Putamen (tissue), 1 donor: ENCODE measurements at regions not wholly inside any gene's neighbourhood (a gene's known extent, or its start where the extent isn't known, plus 50 kb on each side); places are given as distances from the start of the nearest gene placed in this dataset.
A peak's percentile ranks its signal among the peaks of the same experiment; 100 is the strongest.

Experiments
- DNase-seq: peaks from one replicate; pipeline ENCODE4 v3.0.0-alpha.2; 2016; ENCODE audit warnings: low spot score

- no peak for DNase-seq
These were observed 255.5 kb downstream of the MAN2A1 start for GRCh38 chr5:109945097-109945678.

DNA sequence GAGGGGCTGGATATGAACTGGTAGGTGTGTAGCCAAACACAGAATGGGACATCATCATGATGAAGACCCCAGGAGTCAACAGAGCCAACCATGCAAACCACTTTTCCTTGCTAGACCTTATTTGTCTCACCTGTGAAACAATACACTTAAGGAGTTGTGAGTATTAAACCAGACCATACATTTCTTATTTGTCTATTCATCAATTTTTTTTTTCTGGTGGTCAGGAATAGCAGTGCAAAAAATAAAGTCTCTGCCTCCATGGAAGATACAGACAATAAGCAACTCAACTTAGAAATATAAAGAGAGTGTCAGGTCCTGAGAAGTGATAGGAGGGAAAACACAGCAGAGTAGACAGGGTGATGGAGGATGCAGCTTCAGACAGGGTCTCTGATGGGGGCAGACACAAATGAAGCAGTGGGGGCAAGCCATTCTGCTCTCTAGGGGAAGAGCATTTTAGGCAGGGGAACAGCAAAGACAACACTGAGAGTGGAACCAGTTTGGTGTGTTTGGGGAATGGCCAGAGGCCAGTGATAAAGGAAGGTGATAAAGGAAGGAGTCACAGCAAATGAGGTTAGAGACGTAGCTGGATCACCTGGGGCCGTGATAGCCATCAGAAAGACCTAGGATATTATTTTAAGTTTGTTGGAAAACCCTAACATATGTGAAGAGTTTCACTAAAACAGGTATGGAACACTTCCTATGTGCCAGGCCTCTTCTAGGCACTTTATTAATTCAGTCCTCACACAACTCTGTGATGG, 256.2 kb downstream of the MAN2A1 start:
- DNase-seq: no peak

DNA sequence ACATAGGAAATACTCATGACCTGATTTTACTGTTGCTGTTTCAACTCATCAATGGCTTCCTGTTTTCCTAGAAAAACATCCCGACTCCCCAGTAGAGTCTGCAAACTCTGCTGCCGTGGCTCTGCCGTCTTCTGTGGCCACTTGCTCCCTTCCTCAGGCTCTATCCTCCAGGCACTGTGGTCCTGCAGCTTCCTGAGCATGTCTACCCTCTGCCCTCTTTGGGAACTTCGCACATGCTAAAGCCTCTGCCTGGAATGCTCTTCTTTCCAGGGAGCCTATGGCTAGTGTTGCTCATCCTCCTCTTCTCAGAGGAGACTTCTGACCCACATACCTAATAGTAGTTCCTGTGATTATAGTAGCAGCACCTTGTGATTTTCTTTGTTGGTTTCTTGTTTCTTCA, 256.9 kb downstream of the MAN2A1 start:
- no peak for DNase-seq

DNA sequence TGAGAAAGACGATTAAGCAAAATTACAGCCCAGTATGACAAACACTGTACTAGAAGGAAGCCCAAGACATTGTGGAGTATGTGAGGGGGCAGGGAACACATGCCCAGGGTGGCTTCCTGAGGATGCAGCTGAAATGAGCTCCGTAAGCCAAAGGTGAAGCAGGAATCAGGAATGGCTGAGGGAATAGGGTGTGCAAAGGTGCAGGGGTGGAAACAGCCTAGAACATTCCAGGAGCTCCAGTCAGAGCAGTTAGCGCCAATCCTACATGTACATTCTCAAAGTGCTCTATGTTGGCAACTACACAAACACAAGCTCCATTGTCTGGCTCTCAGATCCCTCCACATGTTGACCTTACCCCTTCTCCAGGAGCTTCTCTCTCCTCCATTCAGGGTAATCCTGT, 257.9 kb downstream of the MAN2A1 start:
- no peak for DNase-seq

DNA sequence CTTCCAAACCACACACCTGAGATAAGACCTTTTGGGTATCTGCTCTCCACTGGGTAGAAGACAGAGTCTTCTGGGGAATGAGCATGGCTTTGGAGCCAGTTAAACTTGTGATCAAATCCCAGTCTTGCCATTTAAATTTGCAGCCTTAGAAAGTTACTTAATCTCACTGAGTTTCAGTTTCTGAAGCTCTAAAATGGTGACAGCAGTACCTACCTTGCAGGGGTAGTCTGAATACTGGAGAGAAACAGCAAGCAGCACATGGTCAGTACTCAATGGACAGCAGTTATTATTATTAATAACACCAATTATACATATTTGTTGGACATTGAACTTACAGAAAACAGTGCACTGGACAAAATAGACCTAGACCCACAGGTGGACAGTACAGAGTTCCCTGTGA, 260.9 kb downstream of the MAN2A1 start:
- no peak for DNase-seq

DNA sequence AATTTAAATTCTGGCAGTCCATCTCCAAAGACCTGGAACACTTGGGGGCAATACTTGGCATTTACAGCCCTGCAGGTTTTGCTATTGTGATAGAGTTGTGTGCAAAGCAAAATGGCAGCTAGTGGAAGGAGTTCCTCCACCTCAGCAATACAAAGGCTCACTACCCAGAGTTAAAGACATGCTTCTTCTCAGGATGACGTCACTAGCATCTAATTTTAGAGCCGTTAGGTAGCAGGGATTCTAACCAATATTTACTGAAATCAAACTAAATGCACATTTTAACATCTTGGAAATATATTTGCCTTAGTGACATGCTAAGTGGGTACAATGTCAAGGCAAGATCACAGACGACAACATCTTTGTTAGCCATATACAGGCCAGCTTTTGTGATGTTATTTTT, 261.6 kb downstream of the MAN2A1 start:
- no peak for DNase-seq

- DNase-seq: no peak
These were observed 262.0 kb downstream of the MAN2A1 start for GRCh38 chr5:109951758-109952157.

GRCh38 chr5:109953761-109954160, 264.0 kb downstream of the MAN2A1 start:
- no peak for DNase-seq

DNA sequence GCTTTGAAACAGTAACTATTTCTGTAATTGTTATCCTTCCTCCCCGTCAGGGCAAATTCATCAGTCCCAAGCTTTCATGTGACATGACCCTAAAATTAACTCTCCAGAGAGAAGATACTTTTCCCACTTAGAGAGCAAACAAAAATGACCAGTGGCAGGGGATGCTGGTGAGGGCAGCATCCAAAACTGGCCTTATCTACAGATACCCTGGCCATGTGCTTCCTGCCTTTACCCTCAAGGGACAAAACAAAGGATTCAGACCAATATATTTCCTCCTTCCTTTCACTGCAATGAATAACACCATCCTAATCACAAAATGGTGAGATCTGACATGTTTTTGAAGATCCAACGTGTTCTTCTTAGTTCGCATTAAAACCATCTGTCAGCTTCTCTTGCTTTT, 267.2 kb downstream of the MAN2A1 start:
- no peak for DNase-seq

DNA sequence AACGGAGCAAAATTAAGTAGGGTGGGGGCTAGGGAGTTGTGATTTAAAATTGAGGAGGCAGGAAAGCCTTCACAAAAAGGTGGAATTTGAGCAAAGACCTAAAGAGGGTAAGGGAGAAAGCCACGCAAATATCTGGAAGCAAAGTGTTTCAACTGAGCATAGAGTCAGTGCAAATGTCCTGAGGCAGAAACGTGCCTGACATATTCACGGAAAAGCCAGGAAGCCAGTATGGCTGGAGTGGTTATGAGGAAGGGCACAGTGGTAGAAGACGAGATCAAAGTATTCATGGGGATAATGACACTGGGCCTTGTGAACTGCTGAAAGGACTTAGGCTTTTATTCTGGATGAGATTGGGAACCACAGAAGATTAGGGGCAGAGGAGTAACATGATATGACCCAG, 268.4 kb downstream of the MAN2A1 start:
- no peak for DNase-seq

GRCh38 chr5:109959652-109960051, 269.9 kb downstream of the MAN2A1 start:
- DNase-seq: no peak

- peak; percentile 16 for DNase-seq
These were observed 272.0 kb downstream of the MAN2A1 start for GRCh38 chr5:109961751-109962150.

DNA sequence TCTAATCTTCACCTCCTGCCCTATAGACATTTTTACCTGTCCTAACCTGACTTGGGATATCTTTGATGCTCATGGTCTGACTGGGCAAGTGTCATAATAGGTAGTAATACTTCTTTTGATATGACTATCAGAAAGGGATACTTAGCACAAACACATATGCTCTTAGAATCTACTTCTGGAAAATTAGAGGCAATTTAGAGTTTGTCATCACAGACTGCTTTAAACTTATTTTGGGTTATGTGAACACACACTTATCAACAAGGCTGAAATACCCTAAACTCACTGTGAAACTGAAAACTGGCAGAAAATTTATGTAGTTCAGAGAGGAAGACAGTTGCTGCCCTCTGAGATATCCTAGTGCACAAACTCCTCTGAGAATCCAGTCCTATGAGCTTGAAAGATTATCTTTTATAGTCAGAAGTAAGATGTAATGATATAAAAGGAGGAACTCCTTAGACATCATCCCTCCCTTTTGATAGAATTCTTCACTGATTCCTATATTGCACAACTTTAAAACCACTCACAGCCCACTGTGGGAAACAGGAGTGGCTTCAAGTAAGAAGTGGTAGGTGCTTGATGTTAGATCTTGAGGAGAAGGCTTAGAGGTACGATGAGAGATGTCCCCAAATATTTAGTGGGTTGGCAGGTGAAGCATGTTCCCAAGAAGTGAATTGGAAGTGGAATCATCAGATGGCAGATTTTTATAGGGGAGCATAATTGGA, 273.3 kb downstream of the MAN2A1 start:
- DNase-seq: no peak

- DNase-seq: no peak
These were observed 274.4 kb downstream of the MAN2A1 start for GRCh38 chr5:109964136-109964535.

- no peak for DNase-seq
These were observed 275.9 kb downstream of the MAN2A1 start for GRCh38 chr5:109965634-109966033.

DNA sequence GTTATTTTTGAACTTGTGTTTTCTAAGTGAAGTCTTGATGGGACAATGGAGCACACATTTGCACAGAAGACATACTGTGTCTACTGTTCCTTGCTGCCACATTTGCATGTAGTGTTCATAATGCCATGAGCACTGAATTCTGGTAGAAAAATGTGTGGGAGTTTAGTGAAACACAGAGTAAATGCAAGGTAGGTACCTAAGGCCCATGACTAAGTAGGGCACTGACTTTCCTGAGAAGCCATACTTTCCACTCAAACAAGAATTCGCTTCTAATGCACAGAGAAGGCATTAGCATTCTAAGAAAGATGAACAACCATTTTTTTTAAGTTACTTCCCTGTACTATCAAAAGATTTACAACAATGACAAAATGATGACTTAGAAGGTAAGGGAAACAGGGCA, 282.2 kb downstream of the MAN2A1 start:
- no peak for DNase-seq

DNA sequence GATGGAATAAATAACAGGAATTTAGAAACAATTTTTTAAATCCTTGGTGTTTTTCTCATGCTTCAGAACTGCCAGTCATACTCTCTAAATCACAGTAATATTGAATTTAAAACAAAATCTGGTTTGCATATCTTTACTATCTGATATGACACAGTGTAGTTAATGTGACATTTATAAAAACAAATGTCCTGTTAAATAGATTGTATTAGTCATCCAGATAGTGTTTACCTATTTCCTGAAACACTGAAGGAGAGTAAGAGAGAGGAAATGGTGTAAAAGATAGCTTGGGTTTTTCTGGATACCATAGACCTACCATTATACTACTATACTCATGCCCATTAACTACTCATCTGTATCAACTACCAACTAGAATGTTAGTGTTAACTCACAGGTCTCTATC, 292.3 kb downstream of the MAN2A1 start:
- no peak for DNase-seq

DNA sequence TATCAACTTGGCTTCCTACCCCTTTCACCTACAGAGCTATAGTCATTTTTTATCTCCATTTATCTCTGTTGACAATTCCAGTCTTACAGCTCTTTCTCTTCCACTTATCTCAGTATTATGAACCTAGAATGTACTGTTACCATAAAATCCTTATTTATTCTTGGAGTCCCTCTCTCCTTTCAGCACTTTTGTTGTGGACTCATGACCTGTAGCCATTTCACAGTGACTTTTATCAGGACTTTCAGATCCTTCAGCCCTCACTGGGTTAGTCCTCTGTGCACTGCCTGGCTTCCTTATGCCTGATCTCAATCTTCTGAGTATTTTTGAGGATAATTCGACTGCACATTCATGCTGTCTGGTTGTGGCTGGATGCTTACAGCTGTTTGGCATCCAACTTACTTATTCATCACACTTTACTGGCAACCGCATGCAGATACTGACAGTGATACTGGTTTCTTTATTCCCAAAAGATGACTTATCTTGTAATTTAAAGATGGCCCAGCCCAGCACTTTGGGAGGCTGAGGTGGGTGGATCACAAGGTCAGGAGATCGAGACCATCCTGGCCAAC, 293.3 kb downstream of the MAN2A1 start:
- DNase-seq: no peak

DNA sequence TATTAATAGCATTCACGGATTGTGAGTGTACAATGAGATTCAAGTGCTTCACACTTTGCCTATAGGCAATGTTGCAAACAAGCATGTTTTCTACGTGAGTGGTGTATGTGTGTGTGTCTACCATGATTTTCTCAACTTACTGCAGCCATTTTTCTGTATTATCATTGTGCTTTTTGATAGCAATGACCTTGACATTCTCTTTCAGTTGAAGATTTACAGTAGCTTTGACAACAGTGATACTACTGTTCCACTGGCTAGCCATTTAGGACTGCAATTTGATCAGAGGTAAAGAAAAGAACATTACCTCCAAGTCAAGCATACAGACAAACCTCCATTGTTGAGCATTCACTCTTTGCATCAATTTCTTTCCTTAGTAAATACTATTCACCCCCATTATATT, 297.0 kb downstream of the MAN2A1 start:
- DNase-seq: no peak

DNA sequence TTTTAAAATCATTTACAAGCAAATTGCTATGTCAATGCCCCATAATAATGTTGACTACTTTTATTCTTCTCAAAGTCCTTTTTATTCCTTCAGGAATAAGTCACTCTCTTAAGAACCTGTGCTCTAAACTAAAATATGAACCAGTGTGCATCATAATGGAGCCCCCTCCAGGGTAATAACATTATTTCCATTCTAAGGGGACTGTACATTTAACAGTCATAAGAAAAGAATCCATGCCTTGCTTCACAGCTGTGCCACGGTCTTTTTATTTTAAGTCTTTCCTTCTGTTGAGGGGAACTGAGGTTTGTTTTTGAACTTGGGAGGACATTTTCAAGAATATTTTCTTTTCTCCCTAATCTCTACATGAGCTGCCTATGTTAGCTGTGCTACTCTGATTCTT, 297.6 kb downstream of the MAN2A1 start:
- no peak for DNase-seq

DNA sequence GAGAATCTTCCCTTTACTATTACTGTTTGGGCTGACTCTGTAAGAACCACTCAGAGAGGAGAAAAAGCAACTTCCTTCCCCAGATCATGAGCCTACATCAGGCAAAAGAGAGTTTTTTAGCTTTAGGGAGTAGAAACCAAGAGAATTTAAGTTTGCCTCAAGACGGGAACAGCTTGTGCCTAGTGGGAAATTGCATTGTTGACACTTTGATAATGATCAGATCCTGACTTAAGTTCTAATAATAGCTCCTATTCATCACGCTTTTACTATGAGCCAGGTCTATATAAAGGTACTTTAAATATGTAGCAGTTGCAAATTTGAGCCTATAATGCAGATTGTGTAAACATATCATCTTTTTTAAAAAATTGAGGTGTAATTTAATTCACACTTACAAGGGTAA, 298.2 kb downstream of the MAN2A1 start:
- no peak for DNase-seq

DNA sequence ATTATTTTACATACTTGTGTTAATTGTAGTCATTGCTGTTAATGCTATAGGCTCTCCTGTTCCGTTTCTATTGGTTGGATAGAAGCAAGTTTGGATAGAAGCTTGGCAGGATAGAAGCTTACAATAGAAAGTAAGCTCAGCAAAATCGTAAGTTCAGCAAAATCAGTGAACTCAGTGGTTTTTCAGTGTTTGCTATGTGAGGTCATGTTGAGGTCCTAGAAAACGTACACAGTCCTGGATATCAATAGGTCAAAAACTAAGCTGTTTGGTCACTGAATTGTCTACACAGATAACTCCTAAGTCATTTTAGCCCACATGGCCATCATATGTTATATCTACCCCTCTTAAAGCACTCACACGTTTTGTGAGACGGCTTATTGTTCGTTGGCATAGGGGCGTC, 299.4 kb downstream of the MAN2A1 start:
- DNase-seq: no peak
